ENCODE measurements at regions not wholly inside any gene's neighbourhood (a gene's known extent, or its start where the extent isn't known, plus 50 kb on each side); places are given as distances from the start of the nearest gene placed in this dataset.
A peak's percentile ranks its signal among the peaks of the same experiment; 100 is the strongest.
"Not testable (repeated sequence)": the region's sequence is repeated elsewhere in the genome, so short reads cannot be mapped to it uniquely, and the experiment has no call there.

GRCh38 chrX:137878401-137878800 is 312.5 kb downstream of the ZIC3 start:
- DNase-seq (ENCODE audit: low spot score): no peak

- DNase-seq (ENCODE audit: low spot score): no peak
Observed at GRCh38 chrX:137882960-137883359, 317.0 kb downstream of the ZIC3 start.

GRCh38 chrX:137884813-137885212 is 318.9 kb downstream of the ZIC3 start:
- DNase-seq (ENCODE audit: low spot score): not testable (repeated sequence)

GRCh38 chrX:137891431-137891830 is 325.5 kb downstream of the ZIC3 start:
- DNase-seq (ENCODE audit: low spot score): no peak

- no peak for DNase-seq (ENCODE audit: low spot score)
Observed at GRCh38 chrX:137896123-137896522, 330.2 kb downstream of the ZIC3 start.

- no peak for DNase-seq (ENCODE audit: low spot score)
Observed at GRCh38 chrX:137915466-137915865, 349.5 kb downstream of the ZIC3 start.

- DNase-seq (ENCODE audit: low spot score): no peak
Observed at GRCh38 chrX:137916090-137916746, 350.3 kb downstream of the ZIC3 start.

- DNase-seq (ENCODE audit: low spot score): peak; percentile 0
Observed at GRCh38 chrX:137926090-137926489, 360.2 kb downstream of the ZIC3 start.

GRCh38 chrX:137929951-137930350 is 364.0 kb downstream of the ZIC3 start:
- DNase-seq (ENCODE audit: low spot score): no peak

GRCh38 chrX:137930533-137930932 is 364.6 kb downstream of the ZIC3 start:
- DNase-seq (ENCODE audit: low spot score): no peak

- DNase-seq (ENCODE audit: low spot score): not testable (repeated sequence)
Observed at GRCh38 chrX:137934214-137934613, 368.3 kb downstream of the ZIC3 start.

GRCh38 chrX:137934887-137935286 is 369.0 kb downstream of the ZIC3 start:
- not testable (repeated sequence) for DNase-seq (ENCODE audit: low spot score)

GRCh38 chrX:137945470-137945869 is 379.5 kb downstream of the ZIC3 start:
- no peak for DNase-seq (ENCODE audit: low spot score)

GRCh38 chrX:137969191-137969590 is 403.3 kb downstream of the ZIC3 start:
- no peak for DNase-seq (ENCODE audit: low spot score)

GRCh38 chrX:137982472-137983172 is 416.7 kb downstream of the ZIC3 start:
- no peak for DNase-seq (ENCODE audit: low spot score)

- DNase-seq (ENCODE audit: low spot score): no peak
Observed at GRCh38 chrX:137988470-137988869, 422.5 kb downstream of the ZIC3 start.

GRCh38 chrX:137998619-137999018 is 432.7 kb downstream of the ZIC3 start:
- DNase-seq (ENCODE audit: low spot score): no peak

- no peak for DNase-seq (ENCODE audit: low spot score)
Observed at GRCh38 chrX:137999071-137999470, 433.1 kb downstream of the ZIC3 start.

- no peak for DNase-seq (ENCODE audit: low spot score)
Observed at GRCh38 chrX:137999552-137999951, 433.6 kb downstream of the ZIC3 start.

- DNase-seq (ENCODE audit: low spot score): no peak
Observed at GRCh38 chrX:138001226-138001625, 435.3 kb downstream of the ZIC3 start.

GRCh38 chrX:138006180-138006579 is 440.3 kb downstream of the ZIC3 start:
- DNase-seq (ENCODE audit: low spot score): no peak

GRCh38 chrX:138008281-138008680 is 442.4 kb downstream of the ZIC3 start:
- no peak for DNase-seq (ENCODE audit: low spot score)

GRCh38 chrX:138011468-138011867 is 445.5 kb downstream of the ZIC3 start:
- DNase-seq (ENCODE audit: low spot score): no peak

Measured in umbilical cord (tissue), 1 donor.